HCT116 (cell line): ENCODE measurements at regions not wholly inside any gene's neighbourhood (a gene's known extent, or its start where the extent isn't known, plus 50 kb on each side); places are given as distances from the start of the nearest gene placed in this dataset.

ENCODE experiments used
- ATAC-seq: fragments of 200-7000 bp; cut with Tn5 transposase; 2 replicates; pipeline ENCODE4 v1.9.1; 2020; ENCODE audit warnings: mild to moderate bottlenecking, moderate library complexity
- BruUV-seq: library from RNA; stranded (reverse); fragments of 400-500 nt; replicated peaks from 2 replicates; lab custom pipeline; 2021; lab: Mats Ljungman, UMichigan
- CTCF ChIA-PET: fragments of 300-600 bp; sonication (Branson Sonifier 250); formaldehyde crosslinking; loops from one replicate; lab custom pipeline; 2021; ENCODE audit warnings: antibody characterized with exemption; lab: Charles Lee
- POLR2A ChIA-PET: fragments of 300-600, 350-600 bp; sonication (Branson Sonifier 250); formaldehyde crosslinking; loops from one replicate; lab custom pipeline; 2021; ENCODE audit warnings: antibody characterized with exemption; lab: Charles Lee
- RAD21 ChIA-PET, 2 experiments: fragments of 300-600 bp; sonication (Branson Sonifier 250); formaldehyde crosslinking; loops; one replicate each; lab custom pipeline; 2023; ENCODE audit warnings: low total read pairs in 2 of 2; ENCODE audit not compliant: uncharacterized antibody in 2 of 2, unreplicated experiment in 2 of 2, low non-redundant PET in 1 of 2; lab: Charles Lee
- DNase-seq: peaks from one replicate; pipeline ENCODE4 v3.0.0-alpha.2; 2010; ENCODE audit warnings: low read depth, low spot score
- H2AFZ ChIP-seq: fragments of 200-600 bp; shearing (Covaris generic), sonication (generic); 2 replicates; pipeline ENCODE4 v1.6.1; 2017; ENCODE audit warnings: low read depth, mixed run types, mixed read lengths, antibody characterized with exemption, low read length; ENCODE audit not compliant: poor library complexity, severe bottlenecking
- H3K27ac ChIP-seq: 2 replicates; pipeline ENCODE4 v1.5.1; 2012; ENCODE audit warnings: low read depth, low read length
- H3K27me3 ChIP-seq: fragments of 200-600 bp; sonication (generic); 2 replicates; pipeline ENCODE4 v1.6.1; 2016; ENCODE audit warnings: mixed run types, low read length, mixed read lengths; ENCODE audit not compliant: insufficient read depth
- H3K36me3 ChIP-seq, 2 experiments: fragments of 200-500 bp in 1 of 2; fragments of 200-600 bp in 1 of 2; sonication (Bioruptor generic) in 1 of 2; sonication (generic) in 1 of 2; 2 replicates each; pipeline versions ENCODE4 v1.5.1 to v1.6.1; 2014 to 2016; ENCODE audit warnings: low read length in 2 of 2, inconsistent platforms in 1 of 2, mixed read lengths in 1 of 2, mixed run types in 1 of 2; ENCODE audit not compliant: insufficient read depth in 2 of 2, control insufficient read depth in 1 of 2
- H3K4me1 ChIP-seq, 2 experiments: fragments of 200-600 bp in 1 of 2; sonication (generic) in 1 of 2; 2 replicates each; pipeline versions ENCODE4 v1.5.1 to v1.6.1; 2012 to 2017; ENCODE audit warnings: low read length in 2 of 2, inconsistent platforms in 1 of 2, mild to moderate bottlenecking in 1 of 2, mixed read lengths in 1 of 2, mixed run types in 1 of 2, moderate library complexity in 1 of 2; ENCODE audit not compliant: insufficient read depth in 2 of 2, control insufficient read depth in 1 of 2
- H3K4me2 ChIP-seq: fragments of 200-600 bp; sonication (generic); 2 replicates; pipeline ENCODE4 v1.6.1; 2017; ENCODE audit warnings: mixed run types, low read length, mixed read lengths
- H3K4me3 ChIP-seq, 2 experiments: fragments of 200-600 bp in 1 of 2; sonication (generic) in 1 of 2; replicated peaks in 1 of 2; 2 replicates each; pipeline ENCODE4 v1.5.1; 2011 to 2016; ENCODE audit warnings: low read length in 2 of 2, control low read depth in 1 of 2, low read depth in 1 of 2, mild to moderate bottlenecking in 1 of 2, mixed read lengths in 1 of 2, mixed run types in 1 of 2
- H3K79me2 ChIP-seq: fragments of 200-600 bp; sonication (generic); 2 replicates; pipeline ENCODE4 v1.6.1; 2017; ENCODE audit warnings: mild to moderate bottlenecking, mixed run types, low read length, moderate library complexity, mixed read lengths; ENCODE audit not compliant: insufficient read depth
- H3K9ac ChIP-seq: fragments of 200-600 bp; sonication (generic); 2 replicates; pipeline ENCODE4 v1.6.1; 2016; ENCODE audit warnings: low read length, mixed read lengths
- H3K9me2 ChIP-seq: fragments of 200-600 bp; sonication (generic), shearing (Covaris generic); 2 replicates; pipeline ENCODE4 v1.6.1; 2017; ENCODE audit warnings: mixed run types, mild to moderate bottlenecking, moderate library complexity; ENCODE audit not compliant: insufficient read depth
- H3K9me3 ChIP-seq, 2 experiments: fragments of 200-500 bp in 1 of 2; fragments of 200-600 bp in 1 of 2; sonication (Bioruptor generic) in 1 of 2; sonication (generic) in 1 of 2; 2 replicates each; pipeline ENCODE4 v1.6.1; 2014 to 2017; ENCODE audit warnings: low read length in 2 of 2, mixed read lengths in 2 of 2, inconsistent platforms in 1 of 2, low read depth in 1 of 2, mild to moderate bottlenecking in 1 of 2, mixed run types in 1 of 2, moderate library complexity in 1 of 2; ENCODE audit not compliant: control insufficient read depth in 1 of 2, insufficient read depth in 1 of 2
- H4K20me1 ChIP-seq: fragments of 200-600 bp; sonication (generic), shearing (Covaris generic); 2 replicates; pipeline ENCODE4 v1.6.1; 2017; ENCODE audit warnings: mixed run types, mild to moderate bottlenecking, moderate library complexity; ENCODE audit not compliant: insufficient read depth
- EGR1 ChIP-seq: IDR thresholded peaks from 2 replicates; pipeline ENCODE4 v1.6.1; 2012; ENCODE audit warnings: low read depth
- ELF1 ChIP-seq: IDR thresholded peaks from 2 replicates; pipeline ENCODE4 v1.6.1; 2012; ENCODE audit warnings: low read depth, borderline replicate concordance
- EZH2 ChIP-seq: fragments of 200-600 bp; sonication (generic); IDR thresholded peaks from 2 replicates; pipeline ENCODE4 v1.6.1; 2017; ENCODE audit warnings: antibody characterized with exemption, mixed run types
- EZH2phosphoT487 ChIP-seq: fragments of 200-600 bp; IDR thresholded peaks from 2 replicates; pipeline ENCODE4 v1.6.1; 2018; ENCODE audit warnings: antibody characterized with exemption, borderline replicate concordance
- FOSL1 ChIP-seq: IDR thresholded peaks from 2 replicates; pipeline ENCODE4 v1.6.1; 2012; ENCODE audit warnings: low read depth
- POLR2A ChIP-seq: IDR thresholded peaks from 2 replicates; pipeline ENCODE4 v1.7.0; 2011; ENCODE audit warnings: borderline replicate concordance; ENCODE audit not compliant: insufficient read depth, insufficient read length; ENCODE audit errors: extremely low read depth
- POLR2AphosphoS5 ChIP-seq: IDR thresholded peaks from 2 replicates; pipeline ENCODE4 v1.6.1; 2011; ENCODE audit warnings: mild to moderate bottlenecking, low read depth, low read length, moderate library complexity
- RAD21 ChIP-seq: IDR thresholded peaks from 2 replicates; pipeline ENCODE4 v1.6.1; 2012; ENCODE audit warnings: low read depth, mild to moderate bottlenecking
- SIN3A ChIP-seq: IDR thresholded peaks from 2 replicates; pipeline ENCODE4 v1.6.1; 2012; ENCODE audit warnings: low read depth
- SP1 ChIP-seq: IDR thresholded peaks from 2 replicates; pipeline ENCODE4 v1.6.1; 2012; ENCODE audit warnings: low read depth
- TCF7L2 ChIP-seq: IDR thresholded peaks from 2 replicates; pipeline ENCODE4 v1.7.0; 2011; ENCODE audit warnings: borderline replicate concordance, inconsistent platforms; ENCODE audit not compliant: insufficient read depth, insufficient read length; ENCODE audit errors: extremely low read depth
- ZFX ChIP-seq: fragments of 450-650 bp; IDR thresholded peaks from 2 replicates; pipeline ENCODE4 v1.6.1; 2017
- intact Hi-C: fragments of 100-400 bp; cut with micrococcal nuclease; formaldehyde crosslinking; loops from 2 replicates; pipeline ENCODE4 v1.10.0; 2022
- TF ChIP-seq, protein P1 (sequence below), 3 experiments: fragments of 200-600 bp in 1 of 3; sonication (generic) in 1 of 3; IDR thresholded peaks in 2 of 3; conservative IDR thresholded peaks in 1 of 3; 2 replicates each; pipeline ENCODE4 v1.5.1; 2012 to 2017; ENCODE audit warnings: low read depth in 2 of 3, low read length in 2 of 3, antibody characterized with exemption in 1 of 3, borderline replicate concordance in 1 of 3, control low read depth in 1 of 3, mild to moderate bottlenecking in 1 of 3, mixed read lengths in 1 of 3, mixed run types in 1 of 3, moderate library complexity in 1 of 3; ENCODE audit not compliant: insufficient read depth in 1 of 3
- TF ChIP-seq, protein P2 (sequence below): IDR thresholded peaks from 2 replicates; pipeline ENCODE4 v1.6.1; 2012; ENCODE audit warnings: low read depth
- TF ChIP-seq, protein P3 (sequence below): IDR thresholded peaks from 2 replicates; pipeline ENCODE4 v1.6.1; 2012
- TF ChIP-seq, protein P4 (sequence below): IDR thresholded peaks from 2 replicates; pipeline ENCODE4 v1.6.1; 2012

- no peak overlapping the region for H3K4me3 ChIP-seq
- ChIA-PET CTCF (no interaction called here), POLR2A (no interaction called here), RAD21 (no interaction called here)
- TF ChIP-seq RAD21, result no peak
- TF ChIP-seq TCF7L2, result no peak
- TF ChIP-seq EZH2phosphoT487, result no peak
- no peak for TF ChIP-seq EZH2
- no peaks in the 10 kb centered on the region for H3K27me3 ChIP-seq
- H3K9me3 ChIP-seq, result peaks cover 5 to 20% of the 10 kb centered on the region in 2 experiments; a peak in 2 of 4 replicates
- intact Hi-C loops, result no loop called here
- DNase-seq, result no peak
- H3K9me2 ChIP-seq, result no peaks in the 10 kb centered on the region
- no peak for ATAC-seq
- H3K27ac ChIP-seq, result no peak overlapping the region
- no peaks in the 10 kb centered on the region for H4K20me1 ChIP-seq
- no peak overlapping the region for H3K9ac ChIP-seq
- no peak overlapping the region for H2AFZ ChIP-seq
- no peaks in the 10 kb centered on the region for H3K79me2 ChIP-seq
- H3K4me2 ChIP-seq, result no peak overlapping the region
- no peaks in the 10 kb centered on the region for H3K4me1 ChIP-seq
- no peaks in the 10 kb centered on the region; a peak in 1 of 4 replicates for H3K36me3 ChIP-seq
- BruUV-seq, result no TSS peak
Observed at GRCh38 chr14:85881935-85882334, 352.0 kb downstream of the FLRT2 start.

- ATAC-seq, result no peak
- ChIA-PET CTCF (no interaction called here), POLR2A (no interaction called here), RAD21 (no interaction called here)
- Histone ChIP-seq H3K27me3 (no peaks in the 10 kb centered on the region), H3K9ac (no peak overlapping the region), H3K4me2 (no peak overlapping the region), H3K27ac (no peak overlapping the region), H3K79me2 (no peaks in the 10 kb centered on the region), H3K9me3 (peaks cover 8 to 27% of the 10 kb centered on the region in 2 experiments; a peak in 2 of 4 replicates), H3K4me1 (no peaks in the 10 kb centered on the region), H3K36me3 (no peaks in the 10 kb centered on the region; a peak in 1 of 4 replicates), H3K4me3 (no peak overlapping the region), H3K9me2 (no peaks in the 10 kb centered on the region), H4K20me1 (no peaks in the 10 kb centered on the region), H2AFZ (no peak overlapping the region)
- BruUV-seq, result no TSS peak
- DNase-seq, result no peak
- intact Hi-C loops, result no loop called here
- TF ChIP-seq RAD21, result no peak
- TF ChIP-seq ZFX, result no peak
- TF ChIP-seq SIN3A, result no peak
- TF ChIP-seq, protein P1, sequence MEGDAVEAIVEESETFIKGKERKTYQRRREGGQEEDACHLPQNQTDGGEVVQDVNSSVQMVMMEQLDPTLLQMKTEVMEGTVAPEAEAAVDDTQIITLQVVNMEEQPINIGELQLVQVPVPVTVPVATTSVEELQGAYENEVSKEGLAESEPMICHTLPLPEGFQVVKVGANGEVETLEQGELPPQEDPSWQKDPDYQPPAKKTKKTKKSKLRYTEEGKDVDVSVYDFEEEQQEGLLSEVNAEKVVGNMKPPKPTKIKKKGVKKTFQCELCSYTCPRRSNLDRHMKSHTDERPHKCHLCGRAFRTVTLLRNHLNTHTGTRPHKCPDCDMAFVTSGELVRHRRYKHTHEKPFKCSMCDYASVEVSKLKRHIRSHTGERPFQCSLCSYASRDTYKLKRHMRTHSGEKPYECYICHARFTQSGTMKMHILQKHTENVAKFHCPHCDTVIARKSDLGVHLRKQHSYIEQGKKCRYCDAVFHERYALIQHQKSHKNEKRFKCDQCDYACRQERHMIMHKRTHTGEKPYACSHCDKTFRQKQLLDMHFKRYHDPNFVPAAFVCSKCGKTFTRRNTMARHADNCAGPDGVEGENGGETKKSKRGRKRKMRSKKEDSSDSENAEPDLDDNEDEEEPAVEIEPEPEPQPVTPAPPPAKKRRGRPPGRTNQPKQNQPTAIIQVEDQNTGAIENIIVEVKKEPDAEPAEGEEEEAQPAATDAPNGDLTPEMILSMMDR (IDR thresholded peaks at IDR 0.05 in 2 of 3, conservative IDR thresholded peaks at IDR 0.05 in 1 of 3; ENCODE audit: borderline replicate concordance in 1 of 3, insufficient read depth in 1 of 3, low read depth in 2 of 3, low read length in 2 of 3), result no peak
- no peak for TF ChIP-seq POLR2AphosphoS5
- no peak for TF ChIP-seq SP1
- no peak for TF ChIP-seq ELF1
- TF ChIP-seq, protein P2, sequence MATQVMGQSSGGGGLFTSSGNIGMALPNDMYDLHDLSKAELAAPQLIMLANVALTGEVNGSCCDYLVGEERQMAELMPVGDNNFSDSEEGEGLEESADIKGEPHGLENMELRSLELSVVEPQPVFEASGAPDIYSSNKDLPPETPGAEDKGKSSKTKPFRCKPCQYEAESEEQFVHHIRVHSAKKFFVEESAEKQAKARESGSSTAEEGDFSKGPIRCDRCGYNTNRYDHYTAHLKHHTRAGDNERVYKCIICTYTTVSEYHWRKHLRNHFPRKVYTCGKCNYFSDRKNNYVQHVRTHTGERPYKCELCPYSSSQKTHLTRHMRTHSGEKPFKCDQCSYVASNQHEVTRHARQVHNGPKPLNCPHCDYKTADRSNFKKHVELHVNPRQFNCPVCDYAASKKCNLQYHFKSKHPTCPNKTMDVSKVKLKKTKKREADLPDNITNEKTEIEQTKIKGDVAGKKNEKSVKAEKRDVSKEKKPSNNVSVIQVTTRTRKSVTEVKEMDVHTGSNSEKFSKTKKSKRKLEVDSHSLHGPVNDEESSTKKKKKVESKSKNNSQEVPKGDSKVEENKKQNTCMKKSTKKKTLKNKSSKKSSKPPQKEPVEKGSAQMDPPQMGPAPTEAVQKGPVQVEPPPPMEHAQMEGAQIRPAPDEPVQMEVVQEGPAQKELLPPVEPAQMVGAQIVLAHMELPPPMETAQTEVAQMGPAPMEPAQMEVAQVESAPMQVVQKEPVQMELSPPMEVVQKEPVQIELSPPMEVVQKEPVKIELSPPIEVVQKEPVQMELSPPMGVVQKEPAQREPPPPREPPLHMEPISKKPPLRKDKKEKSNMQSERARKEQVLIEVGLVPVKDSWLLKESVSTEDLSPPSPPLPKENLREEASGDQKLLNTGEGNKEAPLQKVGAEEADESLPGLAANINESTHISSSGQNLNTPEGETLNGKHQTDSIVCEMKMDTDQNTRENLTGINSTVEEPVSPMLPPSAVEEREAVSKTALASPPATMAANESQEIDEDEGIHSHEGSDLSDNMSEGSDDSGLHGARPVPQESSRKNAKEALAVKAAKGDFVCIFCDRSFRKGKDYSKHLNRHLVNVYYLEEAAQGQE, result no peak
- TF ChIP-seq, protein P3, sequence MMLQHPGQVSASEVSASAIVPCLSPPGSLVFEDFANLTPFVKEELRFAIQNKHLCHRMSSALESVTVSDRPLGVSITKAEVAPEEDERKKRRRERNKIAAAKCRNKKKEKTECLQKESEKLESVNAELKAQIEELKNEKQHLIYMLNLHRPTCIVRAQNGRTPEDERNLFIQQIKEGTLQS, result no peak
- no peak for TF ChIP-seq EGR1
- no peak for TF ChIP-seq POLR2A
- no peak for TF ChIP-seq FOSL1
- TF ChIP-seq, protein P4, sequence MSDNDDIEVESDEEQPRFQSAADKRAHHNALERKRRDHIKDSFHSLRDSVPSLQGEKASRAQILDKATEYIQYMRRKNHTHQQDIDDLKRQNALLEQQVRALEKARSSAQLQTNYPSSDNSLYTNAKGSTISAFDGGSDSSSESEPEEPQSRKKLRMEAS, result no peak
- no peak for TF ChIP-seq TCF7L2
- TF ChIP-seq EZH2, result no peak
Observed at GRCh38 chr14:85878874-85879273, 348.9 kb downstream of the FLRT2 start.
